ENCODE measurements at regions not wholly inside any gene's neighbourhood (a gene's known extent, or its start where the extent isn't known, plus 50 kb on each side); places are given as distances from the start of the nearest gene placed in this dataset.
A peak's percentile ranks its signal among the peaks of the same experiment; 100 is the strongest.

DNA sequence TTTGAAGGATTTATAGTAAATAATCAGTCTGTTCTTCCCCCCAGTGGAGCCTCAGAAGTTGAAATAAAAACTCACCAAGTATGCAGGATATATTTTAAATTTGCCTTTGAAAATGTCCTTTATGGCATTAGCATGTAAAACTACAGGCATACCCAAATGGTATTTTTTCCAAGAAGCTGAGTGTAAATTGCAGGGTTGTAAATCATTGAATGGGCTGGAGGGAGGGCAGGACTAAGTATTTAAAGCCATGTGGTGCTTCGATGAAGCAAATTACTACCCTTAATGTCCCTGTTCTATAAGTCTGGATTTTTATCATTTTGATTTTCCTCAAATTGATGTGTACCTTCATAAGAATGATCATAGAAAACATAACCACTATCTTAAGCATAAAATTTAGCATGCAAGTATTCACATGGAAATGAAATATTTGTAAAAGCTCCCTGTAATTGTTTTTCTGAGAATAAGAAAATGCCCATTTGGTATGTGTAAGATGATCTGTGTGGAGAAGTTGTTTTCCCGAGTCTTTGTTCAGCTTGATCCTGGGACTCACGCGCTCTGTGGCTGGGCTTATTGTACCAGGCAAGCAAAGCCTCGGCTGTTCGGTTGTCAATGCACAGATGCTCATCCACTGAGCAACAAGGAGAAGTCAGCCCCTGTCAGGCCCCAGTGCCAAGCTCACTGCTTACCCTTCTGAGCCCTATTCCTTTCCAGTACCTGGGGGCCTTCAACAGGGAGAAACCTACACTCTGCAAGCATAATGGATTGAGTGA lies 66.7 kb downstream of the CD164 start:
- no peak for DNase-seq (ENCODE audit: low spot score)

DNA sequence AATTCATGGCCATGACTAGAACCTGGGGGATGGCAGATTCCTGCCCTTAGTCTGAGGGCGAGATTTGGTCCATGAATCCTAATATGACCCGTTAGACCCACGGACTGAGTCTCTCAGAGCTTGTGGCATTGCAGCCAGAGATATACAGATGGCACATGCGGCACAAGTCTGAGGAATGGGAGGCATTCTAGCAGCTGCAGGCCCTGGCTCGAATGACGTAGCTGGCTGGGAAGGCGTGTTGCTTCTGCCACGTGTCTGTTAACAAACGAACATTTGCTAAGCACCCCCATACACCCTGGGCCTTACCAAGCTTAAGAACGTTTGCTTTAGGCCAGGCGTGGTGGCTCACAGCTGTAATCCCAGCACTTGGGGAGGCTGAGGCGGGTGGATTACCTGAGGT lies 68.0 kb downstream of the CD164 start:
- no peak for DNase-seq (ENCODE audit: low spot score)

DNA sequence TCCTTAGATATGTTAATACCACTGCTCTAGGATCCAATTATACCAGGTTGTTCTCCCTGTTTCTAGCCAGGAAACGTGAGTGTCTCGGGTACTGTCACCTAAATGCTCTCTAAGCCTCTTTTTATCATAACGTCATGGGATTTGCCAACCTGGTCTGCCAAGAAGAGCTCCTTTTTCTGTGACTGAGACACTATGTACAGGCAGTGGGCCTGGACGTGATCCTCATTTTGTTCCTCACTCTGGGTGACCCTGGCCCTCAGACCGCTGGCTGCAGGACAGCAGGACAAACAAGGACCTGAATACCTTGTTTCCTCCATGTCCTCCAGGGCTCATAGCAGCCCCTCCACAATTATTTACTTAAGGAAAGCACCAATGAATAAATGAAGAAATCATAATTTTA lies 69.1 kb downstream of the CD164 start:
- DNase-seq (ENCODE audit: low spot score), result no peak

DNA sequence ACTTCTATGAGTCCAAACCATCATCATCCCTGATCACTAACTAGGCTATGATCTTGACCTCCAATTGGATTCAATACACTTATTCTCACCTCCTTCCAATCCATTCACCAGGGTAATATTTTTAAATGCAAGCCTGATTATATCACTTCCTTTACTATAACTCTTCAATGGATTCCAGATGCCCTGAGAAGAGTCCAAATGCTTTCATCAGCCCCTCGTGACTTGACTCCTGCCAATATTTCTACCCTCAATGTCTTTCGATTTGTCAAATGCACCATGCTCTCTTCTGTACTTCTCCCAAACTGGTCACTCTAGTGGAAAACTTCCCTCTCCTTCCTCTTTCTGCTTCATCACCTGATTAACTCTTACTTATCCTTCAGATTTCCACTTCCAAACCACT lies 70.8 kb downstream of the CD164 start:
- no peak for DNase-seq (ENCODE audit: low spot score)

DNA sequence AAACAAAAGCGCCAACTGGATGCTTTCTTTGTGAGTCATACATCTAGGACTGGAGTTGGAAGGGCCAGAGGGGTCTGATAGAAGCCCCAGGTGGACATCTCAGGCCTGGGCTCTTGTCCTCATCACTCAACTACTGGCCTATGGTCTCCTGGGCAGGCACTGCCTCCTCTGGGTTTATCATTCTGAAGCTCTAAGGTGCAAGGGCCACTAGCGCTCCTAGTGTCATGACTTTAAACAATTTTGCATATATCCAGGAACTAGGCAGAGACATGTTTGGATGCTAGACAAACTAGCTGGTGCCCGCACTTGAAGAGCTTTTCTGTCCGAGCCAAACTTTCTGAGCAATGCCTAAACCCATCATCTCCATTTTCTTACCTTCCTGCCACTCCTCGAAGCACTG lies 72.3 kb downstream of the CD164 start:
- no peak for DNase-seq (ENCODE audit: low spot score)

DNA sequence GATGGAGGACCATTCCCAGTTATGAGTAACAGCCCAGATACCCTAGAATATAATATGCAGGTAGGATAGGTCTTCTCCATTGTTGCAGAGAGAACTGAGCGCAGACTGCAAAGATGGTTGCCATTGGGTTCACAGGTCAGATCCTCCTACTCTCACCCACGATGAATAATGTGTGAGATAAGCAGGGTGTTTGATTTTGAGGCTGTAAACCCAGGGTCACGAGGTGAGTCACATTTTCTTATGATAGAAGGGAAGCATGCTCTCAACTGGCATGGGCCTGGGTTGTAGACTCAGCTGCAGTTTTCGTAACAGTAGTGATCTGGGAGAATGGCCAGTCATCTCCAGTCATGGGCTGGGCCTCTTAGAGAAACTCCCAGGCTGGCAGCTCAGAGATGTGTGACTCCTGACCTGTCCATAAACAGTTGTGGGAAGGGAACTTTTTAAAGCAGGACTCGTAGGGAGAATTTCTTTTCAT lies 74.2 kb downstream of the CD164 start:
- DNase-seq (ENCODE audit: low spot score), result peak; percentile 93

DNA sequence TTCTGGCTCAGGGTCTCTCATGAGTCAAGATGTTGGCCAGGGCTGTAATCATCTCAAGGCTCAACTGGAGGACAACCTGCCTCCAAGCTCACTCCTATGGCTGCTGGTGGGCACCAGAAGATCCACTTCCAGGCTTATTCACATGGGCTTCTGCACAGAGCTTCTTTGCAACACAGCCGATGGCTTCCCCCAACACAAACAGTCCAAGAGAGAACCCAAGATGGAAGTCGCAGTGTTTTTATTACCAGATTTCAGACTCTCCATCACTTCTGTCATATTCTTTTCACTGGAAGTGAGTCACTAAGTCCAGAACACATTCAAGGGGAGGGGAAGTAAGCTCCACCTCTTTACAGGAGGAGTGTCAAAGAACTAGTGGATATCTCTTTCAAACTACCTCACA lies 75.5 kb downstream of the CD164 start:
- no peak for DNase-seq (ENCODE audit: low spot score)

DNA sequence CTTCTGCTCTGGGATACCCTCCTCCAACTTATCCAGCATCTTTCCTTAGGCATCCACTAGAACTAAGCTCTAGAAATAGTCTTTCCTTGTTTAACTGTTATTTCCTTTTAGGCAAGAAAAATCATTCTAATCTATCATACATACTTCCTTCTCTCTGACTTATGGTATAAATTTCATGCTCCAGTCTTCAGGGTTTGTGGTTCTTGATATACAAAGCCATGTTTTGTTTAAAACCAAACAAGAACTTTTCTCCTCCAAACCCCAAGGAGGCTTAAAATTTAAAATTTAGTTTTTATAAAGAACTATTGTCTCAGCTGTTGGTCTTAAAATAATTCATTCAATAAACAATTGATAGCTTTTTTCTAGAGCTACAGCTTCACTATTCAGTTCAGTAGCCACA lies 77.2 kb downstream of the CD164 start:
- no peak for DNase-seq (ENCODE audit: low spot score)

DNA sequence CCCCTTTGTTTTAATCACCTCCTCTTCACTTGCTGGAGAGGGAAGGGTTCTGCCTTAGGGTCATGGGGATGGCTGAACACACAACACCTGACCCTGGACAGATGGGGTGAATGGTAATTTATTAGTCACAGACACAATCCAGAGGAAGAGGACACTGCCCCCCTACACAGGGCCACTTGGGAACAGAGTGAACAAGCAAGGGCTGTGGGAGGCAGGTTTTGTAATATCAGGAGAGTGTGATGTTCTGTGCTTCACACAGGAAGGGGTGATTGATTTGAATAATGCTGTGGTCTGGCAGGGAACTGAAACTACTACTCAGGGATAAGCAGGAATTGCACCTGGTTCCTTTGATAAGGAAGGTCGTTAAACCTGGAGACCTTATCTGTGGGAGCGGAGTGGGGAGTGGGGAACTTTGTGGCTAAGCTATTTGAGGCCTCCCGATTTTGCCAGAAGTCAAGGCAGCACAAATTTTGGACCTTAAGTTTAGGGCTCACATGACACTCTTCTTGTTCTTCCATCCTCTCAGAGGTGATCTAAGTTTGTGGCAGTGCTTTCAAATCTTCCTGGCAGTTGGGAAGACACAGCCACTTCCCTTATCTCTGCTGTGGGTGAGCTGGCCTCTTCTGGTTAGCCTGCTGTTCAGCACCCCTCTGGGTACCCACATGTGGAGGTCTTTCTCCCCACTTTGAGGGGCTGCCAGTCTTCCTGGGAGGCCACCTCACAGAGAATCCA lies 77.8 kb downstream of the CD164 start:
- no peak for DNase-seq (ENCODE audit: low spot score)

DNA sequence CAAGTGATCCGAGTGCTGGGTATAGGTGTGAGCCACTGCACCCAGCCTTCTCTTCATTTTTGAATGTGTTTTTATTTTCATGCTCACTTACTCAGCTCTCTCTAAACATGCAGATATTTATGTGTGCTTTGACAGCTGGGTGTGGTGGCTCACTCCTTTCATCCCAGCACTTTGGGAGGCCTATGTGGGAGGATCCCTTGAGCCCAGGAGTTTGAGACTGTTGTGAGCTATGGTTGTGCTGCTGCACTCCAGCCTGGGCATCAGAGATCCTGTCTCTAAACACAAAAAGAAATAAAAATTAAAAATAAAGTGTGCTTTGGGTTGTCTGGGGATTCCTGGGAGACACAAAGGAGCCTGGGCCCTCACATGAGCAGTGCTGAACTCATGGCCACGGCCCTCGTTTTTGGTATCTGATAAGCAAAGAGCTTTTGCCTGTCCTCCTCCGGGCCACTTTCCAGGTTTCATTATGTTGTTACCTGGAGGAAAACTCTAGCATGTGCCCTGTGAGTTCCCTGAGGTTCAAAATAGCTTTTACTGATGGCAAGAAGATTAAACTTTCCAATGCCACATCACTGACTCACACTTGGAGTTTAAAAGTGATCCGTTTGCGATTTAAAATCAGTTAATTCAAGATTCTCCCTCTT lies 78.5 kb downstream of the CD164 start:
- no peak for DNase-seq (ENCODE audit: low spot score)

DNA sequence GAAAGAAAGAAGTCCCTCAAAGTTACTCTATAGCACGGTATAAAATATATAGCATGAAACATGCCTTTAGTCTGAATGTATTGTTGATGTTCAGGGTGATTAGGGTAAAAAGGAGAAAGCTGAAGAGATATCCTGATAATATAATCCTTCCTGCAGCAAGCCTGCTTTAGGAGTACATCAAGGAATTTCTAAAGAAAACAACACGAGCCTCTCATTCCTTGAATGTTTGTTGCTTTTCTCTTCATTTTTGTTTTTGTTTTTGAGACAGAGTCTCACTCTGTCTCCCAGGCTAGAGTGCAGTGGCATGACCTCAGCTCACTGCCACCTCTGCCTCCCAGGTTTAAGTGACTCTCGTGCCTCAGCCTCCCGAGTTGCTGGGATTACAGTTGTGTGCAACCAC lies 79.1 kb downstream of the CD164 start:
- DNase-seq (ENCODE audit: low spot score), result no peak

DNA sequence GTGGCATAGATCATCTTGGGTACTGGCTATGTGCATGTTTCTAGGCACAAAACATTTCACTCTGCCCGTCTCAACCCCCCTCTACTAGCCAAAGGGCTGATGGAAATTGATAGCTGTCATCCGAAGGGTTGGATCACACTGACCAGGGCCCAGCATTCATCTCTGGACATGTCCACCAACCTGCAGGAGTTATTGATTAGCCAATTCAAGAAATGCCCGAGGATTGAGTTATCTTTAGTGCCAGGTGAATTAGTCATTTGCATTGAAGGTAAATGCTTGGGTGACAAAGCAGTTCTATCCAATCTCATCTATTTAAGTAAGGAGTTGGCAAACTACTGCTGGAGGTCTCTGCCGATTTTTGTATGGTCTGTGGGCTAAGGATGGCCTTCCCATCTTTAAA lies 80.1 kb downstream of the CD164 start:
- no peak for DNase-seq (ENCODE audit: low spot score)

DNA sequence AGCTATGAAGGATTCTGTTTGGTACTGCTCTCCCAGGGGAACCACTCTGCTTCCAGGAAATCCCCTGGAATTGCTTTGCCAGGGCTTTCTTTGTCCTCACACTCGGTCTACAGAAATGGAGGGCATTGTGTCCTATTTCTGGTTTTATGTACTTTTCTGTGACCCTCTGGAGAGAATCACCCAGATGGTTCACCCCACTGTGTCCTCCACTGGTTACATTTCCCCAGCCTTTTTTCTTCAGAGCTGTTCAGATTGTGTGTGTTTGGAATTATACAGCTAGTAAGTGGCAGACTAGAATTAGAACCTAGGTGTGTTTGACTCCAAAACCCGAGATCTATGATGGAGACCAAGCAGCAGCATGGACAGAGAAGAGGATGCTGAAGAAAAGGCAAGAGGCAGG lies 80.8 kb downstream of the CD164 start:
- DNase-seq (ENCODE audit: low spot score), result no peak

DNA sequence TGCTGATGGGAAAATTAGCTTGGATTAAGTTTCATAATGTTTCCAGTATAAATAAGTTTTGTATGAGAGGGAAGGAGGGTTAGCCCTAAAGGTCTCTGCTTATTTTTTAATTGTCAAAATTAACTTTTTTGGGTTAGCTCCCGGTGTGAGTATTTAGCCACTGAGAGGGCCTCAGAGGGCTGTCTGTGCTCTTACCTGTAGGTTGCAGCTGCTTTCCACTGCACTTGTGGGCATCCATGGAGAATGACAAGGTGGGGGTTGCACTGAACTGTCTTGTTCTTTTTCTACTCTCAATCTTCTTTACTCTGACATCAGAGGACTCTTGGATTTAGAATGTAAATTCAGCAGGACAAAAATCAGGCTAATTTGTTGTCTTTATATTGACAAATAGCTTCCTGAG lies 81.4 kb downstream of the CD164 start:
- DNase-seq (ENCODE audit: low spot score), result no peak

DNA sequence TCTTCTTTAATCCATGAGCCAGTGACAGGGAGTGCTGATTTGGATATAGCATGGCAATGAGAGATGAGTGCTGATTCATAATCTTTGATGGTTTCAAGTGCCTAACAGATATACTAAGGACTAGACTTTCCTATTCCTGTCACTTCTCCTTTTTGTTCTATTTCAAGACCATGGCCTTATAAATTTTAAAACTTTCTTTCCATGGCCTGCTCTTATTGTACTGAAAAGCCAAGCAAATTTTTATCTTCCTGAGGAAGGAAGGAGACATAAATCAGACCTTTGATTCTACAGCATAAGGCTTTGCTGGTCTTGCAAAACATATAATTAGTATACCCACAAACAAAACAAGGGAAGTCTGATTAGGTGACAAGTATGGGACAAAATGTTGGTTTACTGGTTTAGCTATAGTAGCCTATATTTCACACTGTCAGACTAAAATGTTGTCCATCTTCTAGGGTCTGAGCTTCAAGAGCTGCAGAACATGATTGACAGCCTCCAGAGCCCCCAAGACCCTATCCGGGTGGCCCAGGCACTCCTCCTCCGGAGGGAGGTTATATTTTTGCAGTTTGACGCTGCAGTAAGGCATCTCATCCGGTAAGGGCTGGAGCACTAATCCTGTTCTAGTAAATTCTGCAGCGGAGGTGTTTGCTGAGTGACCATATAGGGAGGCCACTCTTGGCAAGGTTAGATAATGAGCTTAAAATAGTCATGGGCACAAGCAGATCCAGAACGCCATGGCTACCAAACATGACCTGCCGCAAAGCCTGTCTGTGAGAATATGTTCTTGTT lies 82.3 kb downstream of the CD164 start:
- DNase-seq (ENCODE audit: low spot score), result no peak

DNA sequence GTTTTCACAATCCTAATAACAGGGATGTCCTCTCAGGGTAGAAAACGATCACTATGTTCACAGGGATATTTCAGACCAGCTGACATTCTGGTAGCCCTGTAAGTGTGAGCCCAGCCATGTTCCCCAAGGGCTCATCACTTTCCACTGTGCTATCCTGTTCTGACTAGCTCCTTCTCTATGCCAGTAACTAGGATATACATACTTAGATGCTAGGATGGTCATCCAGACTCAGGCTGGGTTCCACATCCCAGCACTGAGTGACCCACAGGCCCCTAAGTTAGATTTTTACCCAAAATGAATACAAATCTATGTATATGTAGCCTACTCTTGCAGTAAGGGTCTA lies 83.0 kb downstream of the CD164 start:
- DNase-seq (ENCODE audit: low spot score), result no peak

DNA sequence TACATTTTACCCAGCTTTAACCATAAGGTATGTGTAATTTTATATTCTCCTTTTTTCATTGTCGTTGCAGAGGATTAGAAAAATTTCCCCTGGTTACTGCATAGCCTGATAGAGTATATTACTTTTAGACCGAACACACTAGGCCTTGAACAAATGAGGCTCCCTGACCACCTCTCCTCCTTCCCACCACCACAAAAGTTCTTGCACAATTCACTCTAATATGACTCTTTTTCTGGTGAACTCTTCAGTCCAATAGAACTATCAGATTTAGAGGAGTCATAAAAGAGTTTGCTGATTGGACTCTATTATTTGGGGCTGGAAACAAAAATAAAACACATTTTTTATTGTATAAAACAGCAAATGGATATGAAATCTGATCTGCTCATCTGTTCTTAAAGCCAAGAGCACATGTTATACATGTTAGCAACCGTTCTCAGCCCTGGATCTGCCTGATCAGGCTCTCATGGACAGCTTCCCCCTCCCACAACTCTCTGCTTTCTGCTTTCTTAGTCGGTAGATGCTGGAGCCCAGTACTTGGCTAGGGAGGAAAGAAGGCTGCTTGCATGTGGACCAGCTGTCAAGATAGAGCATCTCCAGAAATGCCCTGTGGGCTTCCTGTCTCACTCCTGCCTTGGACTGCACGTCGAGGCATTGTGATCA lies 83.5 kb downstream of the CD164 start:
- DNase-seq (ENCODE audit: low spot score), result no peak

DNA sequence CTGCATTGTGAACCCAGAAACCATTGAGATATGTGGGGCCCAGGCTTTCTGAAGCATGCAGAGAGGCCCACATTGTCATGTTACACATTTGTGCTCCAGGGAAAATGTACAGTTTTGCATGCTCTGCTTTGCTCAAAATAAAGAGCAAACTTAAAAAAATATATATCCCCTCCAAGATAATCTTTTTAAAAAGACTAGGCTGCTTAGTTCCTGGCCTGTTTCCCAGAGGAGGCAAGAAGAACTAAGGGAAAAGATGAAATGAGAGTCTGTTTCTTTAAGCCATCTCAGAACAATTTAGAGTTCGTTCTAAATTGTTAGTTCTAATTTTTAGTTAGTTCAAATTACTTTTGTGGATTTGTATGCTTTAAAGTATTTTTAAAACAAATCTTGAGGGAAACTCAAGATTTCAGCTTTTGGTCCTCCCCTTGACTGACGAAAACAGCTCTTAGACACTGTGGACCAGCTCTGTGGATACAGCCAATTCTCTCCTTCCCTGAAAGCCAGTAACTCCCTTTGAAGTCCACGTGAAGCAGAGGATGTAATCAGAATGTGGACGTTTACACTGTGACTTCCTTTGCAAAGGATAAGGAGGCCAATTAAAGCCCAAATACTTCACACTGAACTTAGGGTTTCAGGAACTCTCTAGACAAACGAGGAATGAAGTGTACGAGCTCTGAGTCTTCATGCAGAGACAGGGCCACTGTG lies 84.7 kb downstream of the CD164 start:
- no peak for DNase-seq (ENCODE audit: low spot score)

DNA sequence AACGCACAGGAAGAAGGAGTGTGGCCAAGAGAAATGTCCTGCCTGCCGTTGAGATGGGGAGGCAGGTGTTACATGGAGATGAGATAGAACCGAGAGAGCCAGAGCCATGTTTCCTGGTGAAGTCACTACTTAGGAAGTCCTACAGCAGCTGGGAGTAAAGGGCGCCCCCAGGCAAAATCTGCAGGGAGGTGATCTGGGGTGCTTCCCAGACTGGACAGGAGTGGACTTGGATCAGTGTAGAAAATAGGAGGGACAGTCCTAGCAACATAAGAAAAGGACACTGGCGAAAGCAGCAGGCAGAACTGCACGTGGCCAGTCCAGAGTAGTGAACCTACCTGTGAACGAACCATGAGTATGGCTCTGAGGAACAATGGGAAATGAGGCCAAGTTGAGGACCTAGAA lies 85.3 kb downstream of the CD164 start:
- DNase-seq (ENCODE audit: low spot score), result no peak

DNA sequence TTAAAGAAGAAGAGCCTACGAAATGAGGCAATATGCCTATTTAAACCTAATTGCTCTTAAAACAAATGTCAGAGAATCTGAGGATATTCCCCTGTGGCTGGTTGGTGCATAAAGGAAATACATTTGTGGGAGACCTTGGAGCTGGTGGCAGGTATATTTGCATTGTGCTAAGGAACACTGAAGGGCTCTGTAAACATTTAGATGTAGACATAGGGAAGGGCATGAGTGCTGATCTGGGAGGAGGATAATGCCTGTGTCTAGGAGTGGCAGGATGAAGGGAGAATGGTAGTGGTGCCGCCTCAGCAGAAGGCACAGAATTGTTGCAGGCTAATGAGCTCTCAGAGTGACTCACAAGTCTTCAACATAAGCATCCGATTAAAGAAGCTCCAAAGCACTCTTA lies 85.8 kb downstream of the CD164 start:
- no peak for DNase-seq (ENCODE audit: low spot score)

DNA sequence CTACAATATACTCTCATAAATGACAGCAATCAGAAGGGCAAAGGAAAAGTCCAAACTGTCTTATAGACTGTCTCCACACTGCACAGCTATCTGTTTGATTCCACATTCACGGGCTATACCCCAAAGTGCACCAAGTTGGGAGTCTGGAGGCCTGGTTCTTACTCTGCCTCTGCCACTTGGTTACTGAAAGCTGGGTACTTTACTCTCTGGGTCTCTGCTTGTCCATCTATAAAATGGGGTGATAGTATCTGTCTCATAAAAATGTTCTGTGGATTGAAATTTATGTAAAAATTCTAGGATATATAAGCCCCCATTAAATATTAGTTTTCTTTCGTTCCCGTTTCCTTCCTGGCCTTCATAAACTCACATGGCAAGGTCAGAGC lies 86.5 kb downstream of the CD164 start:
- no peak for DNase-seq (ENCODE audit: low spot score)
